Hepatocyte (in vitro differentiated cells): ENCODE measurements at regions not wholly inside any gene's neighbourhood (a gene's known extent, or its start where the extent isn't known, plus 50 kb on each side); places are given as distances from the start of the nearest gene placed in this dataset.

Source experiments
- DNase-seq: peaks from one replicate; pipeline ENCODE4 v3.0.0-alpha.2; 2016; ENCODE audit warnings: low spot score
- H2AFZ ChIP-seq: fragments of 200-600 bp; sonication (generic); 2 replicates; pipeline ENCODE4 v1.6.0; 2016; ENCODE audit warnings: antibody characterized with exemption, mild to moderate bottlenecking
- H3K27ac ChIP-seq: fragments of 200-600 bp; sonication (generic); 2 replicates; pipeline ENCODE4 v1.5.1; 2016; ENCODE audit warnings: mild to moderate bottlenecking
- H3K27me3 ChIP-seq: fragments of 200-600 bp; sonication (generic); 2 replicates; pipeline ENCODE4 v1.6.1; 2016
- H3K36me3 ChIP-seq: fragments of 200-600 bp; sonication (generic); replicated peaks from 2 replicates; pipeline ENCODE4 v1.5.1; 2016; ENCODE audit warnings: low read depth; ENCODE audit not compliant: insufficient read depth
- H3K4me1 ChIP-seq: fragments of 200-600 bp; sonication (generic); 2 replicates; pipeline ENCODE4 v1.5.1; 2016; ENCODE audit warnings: mild to moderate bottlenecking, moderate library complexity; ENCODE audit not compliant: insufficient read depth
- H3K4me2 ChIP-seq: fragments of 200-600 bp; sonication (generic); 2 replicates; pipeline ENCODE4 v1.6.0; 2016
- H3K4me3 ChIP-seq: fragments of 200-600 bp; sonication (generic); 2 replicates; pipeline ENCODE4 v1.5.1; 2016; ENCODE audit warnings: mild to moderate bottlenecking
- H3K79me2 ChIP-seq: fragments of 200-600 bp; sonication (generic); 2 replicates; pipeline ENCODE4 v1.6.0; 2017; ENCODE audit warnings: mild to moderate bottlenecking
- H3K9me2 ChIP-seq: fragments of 200-600 bp; sonication (generic); replicated peaks from 2 replicates; pipeline ENCODE4 v1.6.0; 2017; ENCODE audit warnings: mild to moderate bottlenecking; ENCODE audit not compliant: insufficient read depth
- H3K9me3 ChIP-seq: fragments of 200-600 bp; sonication (generic); 2 replicates; pipeline ENCODE4 v1.5.1; 2016; ENCODE audit warnings: low read depth, mild to moderate bottlenecking
- H4K20me1 ChIP-seq: fragments of 200-600 bp; sonication (generic); 2 replicates; pipeline ENCODE4 v1.6.0; 2016; ENCODE audit warnings: mild to moderate bottlenecking; ENCODE audit not compliant: insufficient read depth, poor library complexity, severe bottlenecking
- CTCF ChIP-seq: fragments of 200-600 bp; sonication (generic); IDR thresholded peaks from 2 replicates; pipeline ENCODE4 v1.5.1; 2016; ENCODE audit warnings: antibody characterized with exemption, mild to moderate bottlenecking; ENCODE audit not compliant: poor library complexity
- EZH2 ChIP-seq: fragments of 200-600 bp; sonication (generic); IDR thresholded peaks from 2 replicates; pipeline ENCODE4 v1.6.1; 2016; ENCODE audit warnings: antibody characterized with exemption, mild to moderate bottlenecking, borderline replicate concordance
- EZH2phosphoT487 ChIP-seq: fragments of 200-600 bp; sonication (generic); IDR thresholded peaks from one replicate; pipeline ENCODE4 v1.6.1; 2018; ENCODE audit warnings: antibody characterized with exemption, mild to moderate bottlenecking, low read depth, moderate library complexity; ENCODE audit not compliant: unreplicated experiment, severe bottlenecking
- WGBS: methylation state at CpG from one replicate; pipeline ENCODE4 v1.1.6; 2016; ENCODE audit warnings: low lambda C conversion rate; ENCODE audit errors: missing lambda C conversion rate; 5-methylcytosine and 5-hydroxymethylcytosine counted together

- WGBS, result 56% methylated on average over 2 of the region's 2 CpGs
- Histone ChIP-seq H3K4me3 (no peak overlapping the region), H3K36me3 (no peaks in the 10 kb centered on the region), H4K20me1 (no peaks in the 10 kb centered on the region), H3K9me3 (no peaks in the 10 kb centered on the region), H3K4me1 (no peaks in the 10 kb centered on the region), H3K4me2 (no peak overlapping the region), H3K9me2 (no peaks in the 10 kb centered on the region), H2AFZ (no peak overlapping the region), H3K27me3 (no peaks in the 10 kb centered on the region), H3K27ac (no peak overlapping the region), H3K79me2 (no peaks in the 10 kb centered on the region)
- no peak for TF ChIP-seq EZH2phosphoT487
- TF ChIP-seq EZH2, result no peak
- no peak for TF ChIP-seq CTCF
- DNase-seq, result no peak
Observed at GRCh38 chr7:15985587-15986384, 299.3 kb upstream of the MEOX2 start.

- H2AFZ ChIP-seq, result no peak overlapping the region
- H4K20me1 ChIP-seq, result no peaks in the 10 kb centered on the region
- H3K4me1 ChIP-seq, result no peaks in the 10 kb centered on the region
- no peaks in the 10 kb centered on the region for H3K27me3 ChIP-seq
- H3K27ac ChIP-seq, result no peak overlapping the region
- H3K9me3 ChIP-seq, result no peaks in the 10 kb centered on the region
- H3K36me3 ChIP-seq, result no peaks in the 10 kb centered on the region
- H3K9me2 ChIP-seq, result no peaks in the 10 kb centered on the region
- DNase-seq, result no peak
- 84% methylated on average over 3 of the region's 3 CpGs for WGBS
- no peak overlapping the region for H3K4me3 ChIP-seq
- H3K79me2 ChIP-seq, result no peaks in the 10 kb centered on the region
- TF ChIP-seq EZH2phosphoT487 (no peak), CTCF (no peak), EZH2 (no peak)
- H3K4me2 ChIP-seq, result no peak overlapping the region
Observed at GRCh38 chr7:15977663-15978062, 291.2 kb upstream of the MEOX2 start.

GRCh38 chr7:15972862-15973275, 286.4 kb upstream of the MEOX2 start:
- H3K4me1 ChIP-seq, result no peaks in the 10 kb centered on the region

More at GRCh38 chr7:15972862-15973275, 286.4 kb upstream of the MEOX2 start:
- Histone ChIP-seq H3K36me3 (no peaks in the 10 kb centered on the region), H3K4me2 (no peak overlapping the region), H3K27me3 (no peaks in the 10 kb centered on the region), H2AFZ (no peak overlapping the region), H3K9me2 (no peaks in the 10 kb centered on the region), H4K20me1 (no peaks in the 10 kb centered on the region), H3K27ac (no peak overlapping the region), H3K4me3 (no peak overlapping the region), H3K79me2 (no peaks in the 10 kb centered on the region), H3K9me3 (no peaks in the 10 kb centered on the region)
- no peak for DNase-seq
- TF ChIP-seq CTCF, result no peak
- TF ChIP-seq EZH2phosphoT487, result no peak
- TF ChIP-seq EZH2, result no peak
- 72% methylated on average over 3 of the region's 3 CpGs for WGBS
